ENCODE measurements at regions not wholly inside any gene's neighbourhood (a gene's known extent, or its start where the extent isn't known, plus 50 kb on each side); places are given as distances from the start of the nearest gene placed in this dataset.

GRCh38 chr7:136114966-136115762, 138.0 kb upstream of the MTPN start:
- peak in 5 of 6 experiments; percentile 38 to 61 (median 50) for TF ChIP-seq CTCF (IDR thresholded peaks at IDR 0.05)
- no peak for TF ChIP-seq POLR2A (IDR thresholded peaks at IDR 0.05)

Measured in esophagus squamous epithelium (tissue), 4 donors.